Activated naive CD4-positive, alpha-beta T cell treated with anti-CD3 and anti-CD28 coated beads, Interleukin-2, amount 50 U/mL, for 72 hours (primary cell): ENCODE measurements at regions not wholly inside any gene's neighbourhood (a gene's known extent, or its start where the extent isn't known, plus 50 kb on each side); places are given as distances from the start of the nearest gene placed in this dataset.
"Not testable (repeated sequence)": the region's sequence is repeated elsewhere in the genome, so short reads cannot be mapped to it uniquely, and the experiment has no call there.

Experiments
- ATAC-seq, 2 donors: fragments of 150-1000 bp; cut with Tn5 transposase; 2 replicates each; pipeline ENCODE4 v1.10.0; 2021; ENCODE audit warnings: mild to moderate bottlenecking in 2 of 2, moderate library complexity in 2 of 2
- DNase-seq, 2 donors: peaks; one replicate each; pipeline ENCODE4 v3.0.0; 2021 to 2022; ENCODE audit warnings: low spot score in 2 of 2
- H3K27ac Mint-ChIP-seq, 2 donors: one replicate each; pipeline ENCODE4 v1.8.0; 2022; ENCODE audit warnings: mild to moderate bottlenecking in 2 of 2, mixed read lengths in 2 of 2
- H3K36me3 Mint-ChIP-seq, 2 donors: one replicate each; pipeline ENCODE4 v1.8.0; 2022; ENCODE audit warnings: mixed read lengths in 2 of 2
- H3K9me3 Mint-ChIP-seq, 2 donors: one replicate each; pipeline ENCODE4 v1.8.0; 2022; ENCODE audit warnings: mixed read lengths in 2 of 2

- DNase-seq: no peak
- Mint-ChIP-seq H3K36me3 (peaks cover 12 to 23% of the 10 kb centered on the region in 2 donors), H3K27ac (no peak overlapping the region), H3K9me3 (peaks cover 16 to 24% of the 10 kb centered on the region in 2 donors)
- ATAC-seq: no peak
Observed at GRCh38 chr3:72617424-72618024, 230.7 kb downstream of the SHQ1 start.

GRCh38 chr3:72615776-72616175, 232.5 kb downstream of the SHQ1 start:
- Mint-ChIP-seq H3K9me3 (peaks cover 16 to 18% of the 10 kb centered on the region in 2 donors), H3K36me3 (peaks cover 12 to 23% of the 10 kb centered on the region in 2 donors), H3K27ac (no peak overlapping the region)
- ATAC-seq (no peak), DNase-seq (no peak)

GRCh38 chr3:72615182-72615581, 233.1 kb downstream of the SHQ1 start:
- peaks cover 16 to 18% of the 10 kb centered on the region in 2 donors for H3K9me3 Mint-ChIP-seq
- peak overlapping the region in 1 of 2 donors; percentile 65 for H3K27ac Mint-ChIP-seq
- ATAC-seq (no peak), DNase-seq (no peak)
- H3K36me3 Mint-ChIP-seq: peaks cover 12 to 23% of the 10 kb centered on the region in 2 donors

GRCh38 chr3:72614394-72615074, 233.7 kb downstream of the SHQ1 start:
- ATAC-seq (no peak), DNase-seq (no peak)
- peaks cover 12 to 23% of the 10 kb centered on the region in 2 donors for H3K36me3 Mint-ChIP-seq
- H3K9me3 Mint-ChIP-seq: peaks cover 16 to 18% of the 10 kb centered on the region in 2 donors
- H3K27ac Mint-ChIP-seq: peak overlapping the region in 1 of 2 donors; percentile 65

- no peak overlapping the region for H3K27ac Mint-ChIP-seq
- H3K9me3 Mint-ChIP-seq: peaks cover 13 to 16% of the 10 kb centered on the region in 2 donors
- peaks cover 9 to 21% of the 10 kb centered on the region in 2 donors for H3K36me3 Mint-ChIP-seq
- ATAC-seq (peak in 1 of 2 donors; percentile 44), DNase-seq (no peak)
Observed at GRCh38 chr3:72613871-72614270, 234.4 kb downstream of the SHQ1 start.

- not testable (repeated sequence) for H3K9me3 Mint-ChIP-seq, H3K36me3 Mint-ChIP-seq, DNase-seq, H3K27ac Mint-ChIP-seq, ATAC-seq
Observed at GRCh38 chr3:72609114-72609513, 239.1 kb downstream of the SHQ1 start.

- DNase-seq (no peak), ATAC-seq (no peak)
- Mint-ChIP-seq H3K36me3 (no peaks in the 10 kb centered on the region), H3K27ac (no peak overlapping the region), H3K9me3 (peaks cover 0 to 4% of the 10 kb centered on the region in 2 donors)
Observed at GRCh38 chr3:72606005-72606800, 242.0 kb downstream of the SHQ1 start.

- H3K9me3 Mint-ChIP-seq: peaks cover 0 to 4% of the 10 kb centered on the region in 2 donors
- no peaks in the 10 kb centered on the region for H3K36me3 Mint-ChIP-seq
- ATAC-seq (no peak), DNase-seq (no peak)
- H3K27ac Mint-ChIP-seq: no peak overlapping the region
Observed at GRCh38 chr3:72604328-72604727, 243.9 kb downstream of the SHQ1 start.

- Mint-ChIP-seq H3K9me3 (no peaks in the 10 kb centered on the region), H3K36me3 (no peaks in the 10 kb centered on the region), H3K27ac (no peak overlapping the region)
- DNase-seq (no peak), ATAC-seq (no peak)
Observed at GRCh38 chr3:72601983-72602750, 246.1 kb downstream of the SHQ1 start.

GRCh38 chr3:72601060-72601459, 247.2 kb downstream of the SHQ1 start:
- Mint-ChIP-seq H3K9me3 (no peaks in the 10 kb centered on the region), H3K36me3 (no peaks in the 10 kb centered on the region), H3K27ac (no peak overlapping the region)
- DNase-seq: no peak
- ATAC-seq: no peak

GRCh38 chr3:72597756-72598195, 250.5 kb downstream of the SHQ1 start:
- DNase-seq (no peak), ATAC-seq (no peak)
- Mint-ChIP-seq H3K9me3 (no peaks in the 10 kb centered on the region), H3K36me3 (no peaks in the 10 kb centered on the region), H3K27ac (no peak overlapping the region)

GRCh38 chr3:72597043-72597442, 251.2 kb downstream of the SHQ1 start:
- ATAC-seq: no peak
- Mint-ChIP-seq H3K36me3 (no peaks in the 10 kb centered on the region), H3K27ac (no peak overlapping the region), H3K9me3 (no peaks in the 10 kb centered on the region)
- DNase-seq: no peak

GRCh38 chr3:72595927-72596610, 252.2 kb downstream of the SHQ1 start:
- ATAC-seq (no peak), DNase-seq (no peak)
- Mint-ChIP-seq H3K36me3 (no peaks in the 10 kb centered on the region), H3K9me3 (no peaks in the 10 kb centered on the region), H3K27ac (peak overlapping the region in 1 of 2 donors; percentile 39)

GRCh38 chr3:72595376-72595775, 252.9 kb downstream of the SHQ1 start:
- no peaks in the 10 kb centered on the region for H3K36me3 Mint-ChIP-seq
- no peak for ATAC-seq
- no peaks in the 10 kb centered on the region for H3K9me3 Mint-ChIP-seq
- DNase-seq: no peak
- no peak overlapping the region for H3K27ac Mint-ChIP-seq

GRCh38 chr3:72594615-72595215, 253.5 kb downstream of the SHQ1 start:
- Mint-ChIP-seq H3K9me3 (no peaks in the 10 kb centered on the region), H3K27ac (peak overlapping the region in 1 of 2 donors; percentile 70), H3K36me3 (no peaks in the 10 kb centered on the region)
- DNase-seq: no peak
- ATAC-seq: no peak
